ENCODE measurements at regions not wholly inside any gene's neighbourhood (a gene's known extent, or its start where the extent isn't known, plus 50 kb on each side); places are given as distances from the start of the nearest gene placed in this dataset.
"Not testable (repeated sequence)": the region's sequence is repeated elsewhere in the genome, so short reads cannot be mapped to it uniquely, and the experiment has no call there.

GRCh38 chr2:14903709-14904374 is 271.3 kb downstream of the LRATD1 start:
- ChIA-PET POLR2A (no interaction called here), CTCF (interaction anchor here (0.6 to 2.9 kb wide), 31 partner anchors 9 to 1796 kb away, joined by 3 to 21 read pairs (median 3); no protein-coding TSS in a partner anchor)
- no peaks in the 10 kb centered on the region for H3K4me1 ChIP-seq (ENCODE audit: control insufficient read depth, insufficient read depth, low read length)
- H3K27ac ChIP-seq (ENCODE audit: extremely low read depth, low read depth, low read length), result no peak overlapping the region
- no peaks in the 10 kb centered on the region for H3K9me3 ChIP-seq (ENCODE audit: control insufficient read depth, insufficient read depth, low read depth, low read length)
- H3K4me3 ChIP-seq (ENCODE audit: low read depth, low read length), result no peak overlapping the region
- H3K36me3 ChIP-seq (ENCODE audit: control insufficient read depth in 2 of 2, insufficient read depth in 1 of 2, low read length in 2 of 2), result no peaks in the 10 kb centered on the region
- TF ChIP-seq CTCF (tag by site-specific recombination; IDR thresholded peaks at IDR 0.05) (peak; percentile 57; the same call in 1 of the 2 replicates), KLF9 (tag by site-specific recombination; IDR thresholded peaks at IDR 0.05; ENCODE audit: low read depth) (peak; percentile 22; the same call in 1 of the 2 replicates), ZNF580 (tag by site-specific recombination; IDR thresholded peaks at IDR 0.05) (0 out of 2 replicates have a peak, but pooled peaks have one; percentile 26), ZBTB6 (tag by site-specific recombination; IDR thresholded peaks at IDR 0.05) (no peak), ZNF654 (tag by site-specific recombination; IDR thresholded peaks at IDR 0.05; ENCODE audit: low read depth) (peak; percentile 36; the same call in 1 of the 2 replicates), ZNF449 (tag by site-specific recombination; IDR thresholded peaks at IDR 0.05) (peak; percentile 57; the same call in 1 of the 2 replicates), ZBTB8A (tag by site-specific recombination; IDR thresholded peaks at IDR 0.05) (no peak), ZXDB (tag by site-specific recombination; IDR thresholded peaks at IDR 0.05) (no peak), GLI4 (tag by site-specific recombination; IDR thresholded peaks at IDR 0.05) (no peak)

GRCh38 chr2:14904378-14904777 is 271.9 kb downstream of the LRATD1 start:
- POLR2A ChIA-PET; H3K4me1 ChIP-seq (ENCODE audit: control insufficient read depth, insufficient read depth, low read length); H3K36me3 ChIP-seq (ENCODE audit: control insufficient read depth in 2 of 2, insufficient read depth in 1 of 2, low read length in 2 of 2); H3K27ac ChIP-seq (ENCODE audit: extremely low read depth, low read depth, low read length); H3K9me3 ChIP-seq (ENCODE audit: control insufficient read depth, insufficient read depth, low read depth, low read length); H3K4me3 ChIP-seq (ENCODE audit: low read depth, low read length): not testable (repeated sequence)
- CTCF ChIA-PET, result interaction anchor here (0.6 to 2.9 kb wide), 21 partner anchors 9 to 1487 kb away, joined by 3 to 21 read pairs (median 4); no protein-coding TSS in a partner anchor

- Histone ChIP-seq H3K27ac (ENCODE audit: extremely low read depth, low read depth, low read length) (no peak overlapping the region), H3K4me3 (ENCODE audit: low read depth, low read length) (no peak overlapping the region), H3K4me1 (ENCODE audit: control insufficient read depth, insufficient read depth, low read length) (no peaks in the 10 kb centered on the region), H3K36me3 (ENCODE audit: control insufficient read depth in 2 of 2, insufficient read depth in 1 of 2, low read length in 2 of 2) (no peaks in the 10 kb centered on the region), H3K9me3 (ENCODE audit: control insufficient read depth, insufficient read depth, low read depth, low read length) (no peaks in the 10 kb centered on the region)
- ChIA-PET CTCF (interaction anchor here (0.7 to 1.7 kb wide), 2 partner anchors 29 to 1397 kb away, joined by 3 read pairs; no protein-coding TSS in a partner anchor), POLR2A (no interaction called here)
- no peak for TF ChIP-seq ZNF362 (tag by site-specific recombination; IDR thresholded peaks at IDR 0.05)
- no peak for TF ChIP-seq ZNF449 (tag by site-specific recombination; IDR thresholded peaks at IDR 0.05)
- no peak for TF ChIP-seq KLF9 (tag by site-specific recombination; IDR thresholded peaks at IDR 0.05; ENCODE audit: low read depth)
- no peak for TF ChIP-seq ZNF707 (tag by site-specific recombination; IDR thresholded peaks at IDR 0.05)
- TF ChIP-seq WT1 (tag by site-specific recombination; IDR thresholded peaks at IDR 0.05), result no peak
- no peak for TF ChIP-seq ZNF777 (tag by site-specific recombination; IDR thresholded peaks at IDR 0.05; ENCODE audit: borderline replicate concordance)
- no peak for TF ChIP-seq ZFP3 (tag by site-specific recombination; IDR thresholded peaks at IDR 0.05; ENCODE audit: low read depth)
- no peak for TF ChIP-seq MZF1 (tag by site-specific recombination; IDR thresholded peaks at IDR 0.05; ENCODE audit: borderline replicate concordance)
- no peak for TF ChIP-seq GLIS2 (tag by site-specific recombination; IDR thresholded peaks at IDR 0.05)
- no peak for TF ChIP-seq PBX3 (CRISPR knock-in tag; IDR thresholded peaks at IDR 0.05)
- TF ChIP-seq ZNF776 (tag by site-specific recombination; IDR thresholded peaks at IDR 0.05; ENCODE audit: borderline replicate concordance), result no peak
- no peak for TF ChIP-seq ZNF548 (tag by site-specific recombination; IDR thresholded peaks at IDR 0.05)
- no peak for TF ChIP-seq ZNF48 (tag by site-specific recombination; IDR thresholded peaks at IDR 0.05)
These were observed 273.1 kb downstream of the LRATD1 start for GRCh38 chr2:14905571-14905970.

Measured in HEK293 (cell line).